ENCODE measurements at regions not wholly inside any gene's neighbourhood (a gene's known extent, or its start where the extent isn't known, plus 50 kb on each side); places are given as distances from the start of the nearest gene placed in this dataset.

DNA sequence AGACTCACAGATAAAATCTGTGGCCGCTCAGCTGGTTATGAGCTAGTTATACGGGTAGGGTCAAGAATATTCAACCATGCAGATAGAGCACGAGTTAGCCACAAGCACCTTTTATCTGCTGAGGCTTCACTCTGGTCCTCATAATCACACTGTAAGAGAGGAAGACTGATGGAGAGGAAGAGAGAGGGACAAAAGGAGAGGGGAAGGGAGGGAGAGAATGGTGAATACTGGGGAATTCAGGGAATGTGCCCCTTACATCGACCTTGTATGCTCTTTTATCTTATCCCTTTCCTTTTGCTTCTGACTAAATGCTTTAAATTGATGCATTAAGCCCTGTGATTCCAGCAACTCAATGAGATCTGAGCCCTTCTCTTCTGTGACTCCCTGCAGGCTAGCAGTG is 333.1 kb downstream of the DSEL start:
- TF ChIP-seq POLR2A (IDR thresholded peaks at IDR 0.05), result no peak
- TF ChIP-seq, protein P1, sequence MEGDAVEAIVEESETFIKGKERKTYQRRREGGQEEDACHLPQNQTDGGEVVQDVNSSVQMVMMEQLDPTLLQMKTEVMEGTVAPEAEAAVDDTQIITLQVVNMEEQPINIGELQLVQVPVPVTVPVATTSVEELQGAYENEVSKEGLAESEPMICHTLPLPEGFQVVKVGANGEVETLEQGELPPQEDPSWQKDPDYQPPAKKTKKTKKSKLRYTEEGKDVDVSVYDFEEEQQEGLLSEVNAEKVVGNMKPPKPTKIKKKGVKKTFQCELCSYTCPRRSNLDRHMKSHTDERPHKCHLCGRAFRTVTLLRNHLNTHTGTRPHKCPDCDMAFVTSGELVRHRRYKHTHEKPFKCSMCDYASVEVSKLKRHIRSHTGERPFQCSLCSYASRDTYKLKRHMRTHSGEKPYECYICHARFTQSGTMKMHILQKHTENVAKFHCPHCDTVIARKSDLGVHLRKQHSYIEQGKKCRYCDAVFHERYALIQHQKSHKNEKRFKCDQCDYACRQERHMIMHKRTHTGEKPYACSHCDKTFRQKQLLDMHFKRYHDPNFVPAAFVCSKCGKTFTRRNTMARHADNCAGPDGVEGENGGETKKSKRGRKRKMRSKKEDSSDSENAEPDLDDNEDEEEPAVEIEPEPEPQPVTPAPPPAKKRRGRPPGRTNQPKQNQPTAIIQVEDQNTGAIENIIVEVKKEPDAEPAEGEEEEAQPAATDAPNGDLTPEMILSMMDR (IDR thresholded peaks at IDR 0.05), result no peak
